ENCODE measurements at regions not wholly inside any gene's neighbourhood (a gene's known extent, or its start where the extent isn't known, plus 50 kb on each side); places are given as distances from the start of the nearest gene placed in this dataset.

- no peaks in the 10 kb centered on the region for H3K4me1 ChIP-seq (ENCODE audit: insufficient read depth, low read length, poor library complexity, severe bottlenecking)
- no peaks in the 10 kb centered on the region for H3K9me2 ChIP-seq (replicated peaks; ENCODE audit: low read depth, low read length)
- H3F3A ChIP-seq (ENCODE audit: low read depth): no peaks in the 10 kb centered on the region
- H3K4me2 ChIP-seq (ENCODE audit: low read depth, low read length, poor library complexity, severe bottlenecking): no peak overlapping the region
- no peaks in the 10 kb centered on the region for H4K20me1 ChIP-seq (ENCODE audit: insufficient read depth, low read length, poor library complexity, severe bottlenecking)
- H3K36me3 ChIP-seq (ENCODE audit: insufficient read depth, low read length): no peaks in the 10 kb centered on the region
- H2AFZ ChIP-seq (ENCODE audit: low read length): no peak overlapping the region
- H3K27me3 ChIP-seq (ENCODE audit: insufficient read depth, low read length, poor library complexity, severe bottlenecking): no peaks in the 10 kb centered on the region
- H3K9ac ChIP-seq (ENCODE audit: low read depth, low read length, poor library complexity, severe bottlenecking): no peak overlapping the region
- no peaks in the 10 kb centered on the region for H3K9me3 ChIP-seq (ENCODE audit: insufficient read depth, low read depth, low read length)
- no peak overlapping the region for H3K4me3 ChIP-seq (ENCODE audit: low read length, poor library complexity, severe bottlenecking)
- no peaks in the 10 kb centered on the region for H3K79me2 ChIP-seq (ENCODE audit: insufficient read depth, low read length)
- TF ChIP-seq CTCF (conservative IDR thresholded peaks at IDR 0.05; ENCODE audit: low read length) (no peak), EZH2phosphoT487 (IDR thresholded peaks at IDR 0.05; ENCODE audit: borderline replicate concordance) (no peak)
Measured at GRCh38 chr20:40186826-40187225, 502.2 kb downstream of the MAFB start.

- Histone ChIP-seq H3K4me2 (ENCODE audit: low read depth, low read length, poor library complexity, severe bottlenecking) (no peak overlapping the region), H3K9me3 (ENCODE audit: insufficient read depth, low read depth, low read length) (no peaks in the 10 kb centered on the region), H3K9ac (ENCODE audit: low read depth, low read length, poor library complexity, severe bottlenecking) (no peak overlapping the region), H3K27me3 (ENCODE audit: insufficient read depth, low read length, poor library complexity, severe bottlenecking) (no peaks in the 10 kb centered on the region), H3K4me1 (ENCODE audit: insufficient read depth, low read length, poor library complexity, severe bottlenecking) (no peaks in the 10 kb centered on the region), H3F3A (ENCODE audit: low read depth) (no peaks in the 10 kb centered on the region), H3K36me3 (ENCODE audit: insufficient read depth, low read length) (no peaks in the 10 kb centered on the region), H4K20me1 (ENCODE audit: insufficient read depth, low read length, poor library complexity, severe bottlenecking) (no peaks in the 10 kb centered on the region), H3K9me2 (replicated peaks; ENCODE audit: low read depth, low read length) (no peaks in the 10 kb centered on the region), H2AFZ (ENCODE audit: low read length) (no peak overlapping the region), H3K4me3 (ENCODE audit: low read length, poor library complexity, severe bottlenecking) (no peak overlapping the region), H3K79me2 (ENCODE audit: insufficient read depth, low read length) (no peaks in the 10 kb centered on the region)
- TF ChIP-seq CTCF (conservative IDR thresholded peaks at IDR 0.05; ENCODE audit: low read length) (no peak), EZH2phosphoT487 (IDR thresholded peaks at IDR 0.05; ENCODE audit: borderline replicate concordance) (no peak)
Measured at GRCh38 chr20:40181676-40182075, 507.4 kb downstream of the MAFB start.

- Histone ChIP-seq H3K36me3 (ENCODE audit: insufficient read depth, low read length) (no peaks in the 10 kb centered on the region), H3F3A (ENCODE audit: low read depth) (no peaks in the 10 kb centered on the region), H3K4me2 (ENCODE audit: low read depth, low read length, poor library complexity, severe bottlenecking) (no peak overlapping the region), H3K9me2 (replicated peaks; ENCODE audit: low read depth, low read length) (no peaks in the 10 kb centered on the region), H3K79me2 (ENCODE audit: insufficient read depth, low read length) (no peaks in the 10 kb centered on the region), H3K4me1 (ENCODE audit: insufficient read depth, low read length, poor library complexity, severe bottlenecking) (no peaks in the 10 kb centered on the region), H2AFZ (ENCODE audit: low read length) (no peak overlapping the region), H3K9me3 (ENCODE audit: insufficient read depth, low read depth, low read length) (no peaks in the 10 kb centered on the region), H4K20me1 (ENCODE audit: insufficient read depth, low read length, poor library complexity, severe bottlenecking) (no peaks in the 10 kb centered on the region), H3K27me3 (ENCODE audit: insufficient read depth, low read length, poor library complexity, severe bottlenecking) (no peaks in the 10 kb centered on the region), H3K4me3 (ENCODE audit: low read length, poor library complexity, severe bottlenecking) (no peak overlapping the region), H3K9ac (ENCODE audit: low read depth, low read length, poor library complexity, severe bottlenecking) (no peak overlapping the region)
- TF ChIP-seq EZH2phosphoT487 (IDR thresholded peaks at IDR 0.05; ENCODE audit: borderline replicate concordance) (no peak), CTCF (conservative IDR thresholded peaks at IDR 0.05; ENCODE audit: low read length) (no peak)
Measured at GRCh38 chr20:40176098-40176841, 512.8 kb downstream of the MAFB start.
